ENCODE measurements at regions not wholly inside any gene's neighbourhood (a gene's known extent, or its start where the extent isn't known, plus 50 kb on each side); places are given as distances from the start of the nearest gene placed in this dataset.

DNA sequence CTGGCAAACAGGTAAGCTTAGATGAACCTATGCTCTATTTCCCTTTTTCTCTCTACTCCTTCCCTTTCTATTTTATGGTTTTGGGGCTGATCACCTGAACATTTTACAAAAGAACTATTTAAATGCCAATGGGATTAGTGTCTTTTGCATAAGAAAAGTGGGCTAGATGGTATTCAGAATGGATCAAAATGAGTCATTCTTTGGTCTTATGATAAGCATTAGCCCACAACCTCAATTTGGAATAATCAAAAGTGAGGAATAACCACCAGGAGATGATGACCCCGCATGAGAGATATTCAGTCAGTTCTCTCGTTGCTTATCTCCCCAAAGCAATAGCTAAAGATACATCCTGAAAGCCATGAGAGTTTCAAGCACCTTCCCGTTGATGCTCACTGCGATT lies 399.0 kb upstream of the CADM1 start:
- no peaks in the 10 kb centered on the region for H3K27me3 ChIP-seq (ENCODE audit: control insufficient read depth, insufficient read depth, low read length)
- in situ Hi-C loops (cut with HindIII; ENCODE audit: low pct_unique_long_range_greater_than_20kb, low sequenced_read_pairs) = no loop called here
- H3K36me3 ChIP-seq (ENCODE audit: control insufficient read depth, insufficient read depth, low read length) = no peaks in the 10 kb centered on the region
- H3K4me1 ChIP-seq (ENCODE audit: control insufficient read depth, insufficient read depth, low read length) = no peaks in the 10 kb centered on the region
- no peaks in the 10 kb centered on the region for H3K9me3 ChIP-seq (ENCODE audit: control insufficient read depth, insufficient read depth, low read depth, low read length)
- ATAC-seq (no peak), DNase-seq (ENCODE audit: low read depth, low spot score) (no peak)
- no peak for TF ChIP-seq POLR2AphosphoS5 (IDR thresholded peaks at IDR 0.05; ENCODE audit: low read depth, low read length)
- no peak for TF ChIP-seq REST (IDR thresholded peaks at IDR 0.05; ENCODE audit: insufficient read depth in 1 of 2, low read depth in 2 of 2, low read length in 1 of 2)
- TF ChIP-seq CTCF (IDR thresholded peaks at IDR 0.05) = no peak
- no peak for TF ChIP-seq SIN3A (IDR thresholded peaks at IDR 0.05; ENCODE audit: borderline replicate concordance, insufficient read depth, low read depth, low read length)
- no peak for TF ChIP-seq TCF7L2 (IDR thresholded peaks at IDR 0.05; ENCODE audit: low read depth, low read length)
- H3K27ac ChIP-seq (ENCODE audit: low read length) = no peak overlapping the region
- BruUV-seq (replicated peaks) = no TSS peak
- H3K4me3 ChIP-seq (ENCODE audit: low read depth in 2 of 2, low read length in 2 of 2) = no peak overlapping the region
- POLR2A ChIA-PET = no interaction called here
- intact Hi-C loops (cut with micrococcal nuclease; ENCODE audit: unreplicated experiment) = no loop called here
- CTCF ChIA-PET = no interaction called here

DNA sequence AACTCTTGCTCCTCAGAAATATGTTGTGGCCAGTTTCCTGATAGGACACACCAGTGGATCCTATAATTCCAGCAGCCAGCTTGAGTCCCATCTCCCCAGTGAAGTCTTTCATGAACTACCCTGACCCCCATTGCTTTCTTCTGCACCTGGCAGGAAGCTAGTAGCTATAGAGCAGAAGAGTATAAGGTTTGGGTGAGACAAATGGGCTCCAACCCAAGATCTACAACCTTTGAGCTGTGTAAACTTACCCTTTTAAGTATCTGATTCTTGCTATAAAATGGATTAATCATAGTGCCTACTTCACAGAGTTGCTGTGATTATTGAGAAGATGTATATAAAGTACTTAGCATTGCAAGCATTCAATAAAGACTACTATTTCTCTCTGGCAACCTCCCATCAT lies 396.9 kb upstream of the CADM1 start:
- POLR2A ChIA-PET = no interaction called here
- BruUV-seq (replicated peaks) = no TSS peak
- Histone ChIP-seq H3K27ac (ENCODE audit: low read length) (no peak overlapping the region), H3K36me3 (ENCODE audit: control insufficient read depth, insufficient read depth, low read length) (no peaks in the 10 kb centered on the region), H3K4me1 (ENCODE audit: control insufficient read depth, insufficient read depth, low read length) (no peaks in the 10 kb centered on the region), H3K9me3 (ENCODE audit: control insufficient read depth, insufficient read depth, low read depth, low read length) (no peaks in the 10 kb centered on the region), H3K4me3 (ENCODE audit: low read depth in 2 of 2, low read length in 2 of 2) (no peak overlapping the region), H3K27me3 (ENCODE audit: control insufficient read depth, insufficient read depth, low read length) (no peaks in the 10 kb centered on the region)
- intact Hi-C loops (cut with micrococcal nuclease; ENCODE audit: unreplicated experiment) = no loop called here
- TF ChIP-seq TCF7L2 (IDR thresholded peaks at IDR 0.05; ENCODE audit: low read depth, low read length) (no peak), SIN3A (IDR thresholded peaks at IDR 0.05; ENCODE audit: borderline replicate concordance, insufficient read depth, low read depth, low read length) (no peak), REST (IDR thresholded peaks at IDR 0.05; ENCODE audit: insufficient read depth in 1 of 2, low read depth in 2 of 2, low read length in 1 of 2) (no peak), POLR2AphosphoS5 (IDR thresholded peaks at IDR 0.05; ENCODE audit: low read depth, low read length) (no peak), CTCF (IDR thresholded peaks at IDR 0.05) (no peak)
- in situ Hi-C loops (cut with HindIII; ENCODE audit: low pct_unique_long_range_greater_than_20kb, low sequenced_read_pairs) = no loop called here
- no peak for DNase-seq (ENCODE audit: low read depth, low spot score)
- CTCF ChIA-PET = no interaction called here
- ATAC-seq = no peak
